CD4-positive, alpha-beta memory T cell (primary cell): ENCODE measurements at regions not wholly inside any gene's neighbourhood (a gene's known extent, or its start where the extent isn't known, plus 50 kb on each side); places are given as distances from the start of the nearest gene placed in this dataset.
A peak's percentile ranks its signal among the peaks of the same experiment; 100 is the strongest.
"Not testable (repeated sequence)": the region's sequence is repeated elsewhere in the genome, so short reads cannot be mapped to it uniquely, and the experiment has no call there.

Experiments
- CTCF ChIA-PET: fragments of 350-600 bp; sonication (Branson Sonifier 250); formaldehyde crosslinking; loops from one replicate; lab custom pipeline; 2021; ENCODE audit warnings: inconsistent platforms; ENCODE audit not compliant: partially characterized antibody; lab: Charles Lee
- POLR2A ChIA-PET: fragments of 350-600 bp; sonication (Branson Sonifier 250); formaldehyde crosslinking; loops from one replicate; lab custom pipeline; 2021; ENCODE audit not compliant: partially characterized antibody; lab: Charles Lee
- DNase-seq, 5 donors: peaks; one replicate each; pipeline versions ENCODE4 v3.0.0 to v3.0.0-alpha.2; 2020 to 2022; ENCODE audit warnings: mixed read lengths in 1 of 5
- H3K27ac ChIP-seq: one replicate; pipeline ENCODE4 v1.7.0; 2013; ENCODE audit warnings: low read depth, low read length
- H3K27me3 ChIP-seq: 2 replicates; pipeline ENCODE4 v1.7.0; 2013; ENCODE audit warnings: mild to moderate bottlenecking, low read length, moderate library complexity; ENCODE audit not compliant: insufficient read depth
- H3K36me3 ChIP-seq: 2 replicates; pipeline ENCODE4 v1.7.0; 2013; ENCODE audit warnings: mild to moderate bottlenecking, low read length, moderate library complexity; ENCODE audit not compliant: insufficient read depth
- H3K4me1 ChIP-seq: 2 replicates; pipeline ENCODE4 v1.7.0; 2013; ENCODE audit warnings: mild to moderate bottlenecking, low read length, moderate library complexity; ENCODE audit not compliant: insufficient read depth
- H3K4me3 ChIP-seq, 2 donors: one replicate each; pipeline ENCODE4 v1.7.0; 2013; ENCODE audit warnings: low read length in 2 of 2, mild to moderate bottlenecking in 1 of 2
- H3K9me3 ChIP-seq, 2 donors: one replicate each; pipeline ENCODE4 v1.7.0; 2013; ENCODE audit warnings: low read length in 2 of 2, control low read depth in 1 of 2; ENCODE audit not compliant: control insufficient read depth in 1 of 2
- H3K27ac Mint-ChIP-seq, 7 donors: one replicate each; pipeline ENCODE4 v1.8.0; 2020 to 2021; ENCODE audit warnings: mixed read lengths in 7 of 7, mild to moderate bottlenecking in 6 of 7, inconsistent platforms in 3 of 7, moderate library complexity in 3 of 7
- H3K27me3 Mint-ChIP-seq, 2 donors: one replicate each; pipeline ENCODE4 v1.8.0; 2020 to 2021; ENCODE audit warnings: mixed read lengths in 2 of 2
- H3K36me3 Mint-ChIP-seq, 2 donors: one replicate each; pipeline ENCODE4 v1.8.0; 2020 to 2021; ENCODE audit warnings: mixed read lengths in 2 of 2, inconsistent platforms in 1 of 2, mild to moderate bottlenecking in 1 of 2
- H3K4me1 Mint-ChIP-seq, 4 donors: one replicate each; pipeline ENCODE4 v1.8.0; 2020 to 2021; ENCODE audit warnings: mixed read lengths in 4 of 4, mild to moderate bottlenecking in 1 of 4
- H3K4me3 Mint-ChIP-seq, 8 donors: one replicate each; pipeline ENCODE4 v1.8.0; 2020 to 2021; ENCODE audit warnings: mixed read lengths in 8 of 8, mild to moderate bottlenecking in 7 of 8, moderate library complexity in 6 of 8, inconsistent platforms in 3 of 8
- H3K9me3 Mint-ChIP-seq, 8 donors: one replicate each; pipeline ENCODE4 v1.8.0; 2020 to 2021; ENCODE audit warnings: mixed read lengths in 8 of 8, mild to moderate bottlenecking in 5 of 8, inconsistent platforms in 3 of 8, moderate library complexity in 1 of 8
- intact Hi-C: fragments of 100-400 bp; cut with micrococcal nuclease; formaldehyde crosslinking; loops from one replicate; pipeline ENCODE4 v1.15.1; 2023

DNA sequence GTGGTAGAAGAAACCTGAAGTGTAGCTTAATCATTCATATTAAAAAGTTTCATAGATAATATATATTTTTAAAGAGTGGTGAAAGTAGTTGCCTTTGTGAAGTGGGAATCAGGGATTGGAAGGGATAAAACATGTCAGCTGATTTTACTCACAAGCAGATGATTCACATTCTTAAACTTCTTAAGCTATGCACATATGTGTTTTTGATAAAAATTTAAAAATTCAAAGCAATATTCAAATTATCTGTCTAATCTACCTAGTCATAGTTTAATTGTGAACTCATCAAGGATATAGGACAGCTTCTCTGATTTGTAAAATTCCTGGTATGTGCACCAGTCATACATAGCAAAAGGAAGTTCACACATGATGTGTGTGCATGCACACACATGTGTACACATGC is 520.6 kb upstream of the PITX2 start:
- H3K4me3 Mint-ChIP-seq: no peak overlapping the region
- DNase-seq: no peak
- no peaks in the 10 kb centered on the region for H3K36me3 ChIP-seq
- H3K9me3 Mint-ChIP-seq: peaks cover 0 to 6% (median 2%) of the 10 kb centered on the region in 8 donors
- H3K27me3 ChIP-seq: no peaks in the 10 kb centered on the region
- no peaks in the 10 kb centered on the region for H3K4me1 Mint-ChIP-seq
- ChIA-PET POLR2A (no interaction called here), CTCF (no interaction called here)
- H3K4me1 ChIP-seq: no peaks in the 10 kb centered on the region
- H3K27ac ChIP-seq: no peak overlapping the region
- H3K27ac Mint-ChIP-seq: no peak overlapping the region
- intact Hi-C loops: no loop called here
- H3K4me3 ChIP-seq: no peak overlapping the region
- no peaks in the 10 kb centered on the region for H3K9me3 ChIP-seq
- H3K27me3 Mint-ChIP-seq: no peaks in the 10 kb centered on the region
- H3K36me3 Mint-ChIP-seq: no peaks in the 10 kb centered on the region

DNA sequence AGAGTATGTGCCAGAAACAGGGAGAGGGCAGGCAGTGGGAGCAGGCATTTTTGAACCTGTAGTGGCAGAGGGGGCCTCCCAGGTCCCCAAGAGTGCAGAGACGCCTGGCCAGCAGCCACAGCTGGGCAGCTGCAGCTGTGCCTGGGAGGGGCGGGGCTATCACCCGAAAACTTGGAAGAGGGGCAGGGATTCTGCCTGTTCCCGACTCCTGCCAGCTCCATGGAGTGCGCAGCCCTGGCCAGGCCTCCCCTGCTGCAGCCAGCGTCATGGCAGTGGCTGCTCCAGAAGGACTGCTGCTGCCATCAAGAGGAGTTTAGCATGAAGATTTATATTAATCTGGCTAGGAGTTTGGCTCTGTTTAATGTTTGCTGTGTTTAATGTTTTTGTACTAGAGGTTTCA is 532.1 kb upstream of the PITX2 start:
- H3K9me3 Mint-ChIP-seq: peaks cover 2 to 13% (median 7%) of the 10 kb centered on the region in 8 donors
- peak in 1 of 5 donors; percentile 36 for DNase-seq
- CTCF ChIA-PET: no interaction called here

DNA sequence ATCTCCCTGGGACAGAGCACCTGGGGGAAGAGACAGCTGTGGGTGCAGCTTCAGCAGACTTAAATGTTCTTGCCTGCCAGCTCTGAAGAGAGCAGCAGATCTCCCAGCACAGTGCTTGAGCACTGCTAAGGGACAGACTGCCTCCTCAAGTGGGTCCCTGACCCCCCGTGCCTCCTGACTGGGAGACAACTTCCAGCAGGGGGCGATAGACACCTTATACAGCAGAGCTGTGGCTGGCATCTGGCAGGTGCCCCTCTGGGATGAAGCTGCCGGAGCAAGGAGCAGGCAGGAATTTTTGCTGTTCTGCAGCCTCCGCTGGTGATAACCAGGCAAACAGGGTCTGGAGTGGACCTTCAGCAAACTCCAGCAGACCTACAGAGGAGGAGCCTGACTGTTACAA is 541.7 kb upstream of the PITX2 start:
- H3K27ac ChIP-seq, H3K27ac Mint-ChIP-seq, POLR2A ChIA-PET, H3K9me3 ChIP-seq, H3K27me3 ChIP-seq, H3K4me3 Mint-ChIP-seq, intact Hi-C loops, H3K36me3 ChIP-seq, H3K4me3 ChIP-seq, H3K4me1 ChIP-seq, DNase-seq, H3K36me3 Mint-ChIP-seq, H3K27me3 Mint-ChIP-seq, CTCF ChIA-PET, H3K4me1 Mint-ChIP-seq: not testable (repeated sequence)
- peaks cover 0 to 15% (median 7%) of the 10 kb centered on the region in 8 donors for H3K9me3 Mint-ChIP-seq

More for the DNA sequence above, 532.1 kb upstream of the PITX2 start:
- no peaks in the 10 kb centered on the region for H3K9me3 ChIP-seq
- H3K27ac Mint-ChIP-seq: no peak overlapping the region
- no peaks in the 10 kb centered on the region for H3K27me3 Mint-ChIP-seq
- no peak overlapping the region for H3K27ac ChIP-seq
- intact Hi-C loops: no loop called here
- no peaks in the 10 kb centered on the region for H3K27me3 ChIP-seq
- H3K4me1 ChIP-seq: no peaks in the 10 kb centered on the region
- no peaks in the 10 kb centered on the region for H3K4me1 Mint-ChIP-seq
- H3K4me3 ChIP-seq: no peak overlapping the region
- POLR2A ChIA-PET: no interaction called here
- no peaks in the 10 kb centered on the region for H3K36me3 ChIP-seq
- H3K4me3 Mint-ChIP-seq: no peak overlapping the region
- no peaks in the 10 kb centered on the region for H3K36me3 Mint-ChIP-seq

DNA sequence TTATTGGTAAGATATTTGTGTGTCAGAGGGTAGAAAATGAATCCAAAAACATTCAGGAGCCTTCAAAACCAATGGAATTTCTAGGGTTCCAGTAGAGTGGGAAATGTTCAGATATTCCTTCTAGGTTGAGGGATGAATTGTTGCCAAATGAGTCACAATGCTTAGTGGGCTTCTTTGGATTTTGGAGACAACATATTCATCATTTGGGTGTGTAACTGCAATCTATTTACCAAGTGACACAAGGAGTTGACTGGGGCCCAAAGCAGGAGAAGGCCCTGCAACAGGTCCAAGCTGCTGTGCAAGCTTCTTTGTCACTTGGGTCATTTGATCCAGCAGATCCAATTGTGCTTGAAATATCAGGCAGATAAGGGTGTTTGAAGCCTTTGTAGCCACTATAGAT is 551.5 kb upstream of the PITX2 start:
- Histone ChIP-seq H3K4me3 (no peak overlapping the region), H3K4me1 (no peaks in the 10 kb centered on the region), H3K27me3 (no peaks in the 10 kb centered on the region), H3K9me3 (no peaks in the 10 kb centered on the region), H3K27ac (no peak overlapping the region), H3K36me3 (no peaks in the 10 kb centered on the region)
- ChIA-PET POLR2A (no interaction called here), CTCF (no interaction called here)
- no peak for DNase-seq
- intact Hi-C loops: no loop called here
- Mint-ChIP-seq H3K4me1 (no peaks in the 10 kb centered on the region), H3K9me3 (peaks cover 0 to 8% (median 3%) of the 10 kb centered on the region in 8 donors), H3K27ac (no peak overlapping the region), H3K36me3 (no peaks in the 10 kb centered on the region), H3K4me3 (no peak overlapping the region), H3K27me3 (no peaks in the 10 kb centered on the region)

DNA sequence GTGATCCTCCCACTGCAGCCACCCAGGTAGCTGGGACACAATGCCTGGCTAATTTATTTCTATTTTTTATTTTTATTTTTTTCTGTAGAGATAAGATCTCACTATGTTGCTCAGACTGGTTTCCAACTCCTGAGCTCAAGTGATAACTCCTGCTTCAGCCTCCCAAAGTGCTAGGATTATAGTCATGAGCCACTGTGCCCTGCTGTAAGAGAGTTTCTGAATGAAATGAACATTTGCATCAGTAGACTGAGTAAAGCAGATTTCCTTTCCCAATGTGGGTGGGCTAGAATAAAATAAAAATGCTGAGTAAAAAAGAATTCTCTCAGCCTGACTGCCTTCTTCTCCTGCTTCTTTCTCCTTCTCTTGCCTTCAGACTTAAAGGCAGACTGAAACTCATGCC is 555.4 kb upstream of the PITX2 start:
- Mint-ChIP-seq H3K9me3 (peaks cover 0 to 15% (median 4%) of the 10 kb centered on the region in 8 donors), H3K36me3 (no peaks in the 10 kb centered on the region), H3K27me3 (no peaks in the 10 kb centered on the region), H3K27ac (no peak overlapping the region), H3K4me3 (no peak overlapping the region), H3K4me1 (no peaks in the 10 kb centered on the region)
- Histone ChIP-seq H3K36me3 (no peaks in the 10 kb centered on the region), H3K4me3 (no peak overlapping the region), H3K4me1 (no peaks in the 10 kb centered on the region), H3K27me3 (no peaks in the 10 kb centered on the region), H3K27ac (no peak overlapping the region), H3K9me3 (no peaks in the 10 kb centered on the region)
- POLR2A ChIA-PET: no interaction called here
- intact Hi-C loops: no loop called here
- CTCF ChIA-PET: no interaction called here
- no peak for DNase-seq

DNA sequence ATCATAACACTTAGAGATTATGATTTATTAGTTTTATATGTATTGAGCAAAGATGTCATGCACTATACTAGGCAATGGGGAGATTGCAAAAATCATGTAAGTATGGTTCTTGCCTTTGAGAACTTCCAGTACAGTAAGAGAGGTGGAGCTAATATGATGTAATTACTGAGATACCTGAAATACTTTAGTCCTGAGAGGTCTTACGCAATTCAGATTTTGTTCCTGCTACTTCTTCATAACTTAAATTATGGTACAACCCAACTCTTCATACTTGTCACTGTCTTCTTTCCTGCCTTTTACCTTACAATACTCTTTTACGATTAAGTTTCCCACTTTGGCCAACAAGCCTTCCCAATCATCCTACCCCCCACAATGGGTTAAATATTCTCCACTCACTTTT is 564.2 kb upstream of the PITX2 start:
- no peak overlapping the region for H3K4me3 ChIP-seq
- Mint-ChIP-seq H3K27me3 (no peaks in the 10 kb centered on the region), H3K36me3 (no peaks in the 10 kb centered on the region), H3K4me1 (no peaks in the 10 kb centered on the region), H3K4me3 (no peak overlapping the region), H3K9me3 (peaks cover 2 to 10% (median 5%) of the 10 kb centered on the region in 8 donors), H3K27ac (no peak overlapping the region)
- H3K9me3 ChIP-seq: no peaks in the 10 kb centered on the region
- H3K27me3 ChIP-seq: no peaks in the 10 kb centered on the region
- POLR2A ChIA-PET: no interaction called here
- CTCF ChIA-PET: no interaction called here
- intact Hi-C loops: no loop called here
- H3K27ac ChIP-seq: no peak overlapping the region
- no peak for DNase-seq
- H3K4me1 ChIP-seq: no peaks in the 10 kb centered on the region
- H3K36me3 ChIP-seq: no peaks in the 10 kb centered on the region

DNA sequence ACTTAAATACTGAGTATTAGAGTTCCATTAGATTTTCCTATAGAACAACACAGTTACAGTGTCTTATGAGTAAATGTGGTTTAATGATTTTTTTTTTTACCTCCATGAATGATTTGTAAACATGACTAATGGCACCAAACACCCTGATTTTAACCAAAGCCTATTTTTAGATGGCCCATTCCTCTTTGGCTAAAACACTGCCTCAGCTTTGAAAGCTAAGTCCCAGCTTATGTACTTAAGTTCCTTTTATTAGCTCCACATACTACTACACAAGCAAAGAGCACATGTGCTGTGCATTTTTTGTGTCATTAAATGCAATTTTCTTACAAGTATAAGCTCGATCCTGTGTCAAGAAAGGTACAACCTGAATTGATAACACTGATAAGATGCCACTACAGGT is 575.6 kb upstream of the PITX2 start:
- Mint-ChIP-seq H3K9me3 (peaks cover 0 to 9% (median 4%) of the 10 kb centered on the region in 8 donors), H3K27ac (no peak overlapping the region), H3K36me3 (no peaks in the 10 kb centered on the region), H3K27me3 (no peaks in the 10 kb centered on the region), H3K4me3 (no peak overlapping the region), H3K4me1 (no peaks in the 10 kb centered on the region)
- Histone ChIP-seq H3K4me3 (no peak overlapping the region), H3K36me3 (no peaks in the 10 kb centered on the region), H3K27me3 (no peaks in the 10 kb centered on the region), H3K27ac (no peak overlapping the region), H3K9me3 (no peaks in the 10 kb centered on the region), H3K4me1 (no peaks in the 10 kb centered on the region)
- POLR2A ChIA-PET: no interaction called here
- CTCF ChIA-PET: no interaction called here
- DNase-seq: no peak
- intact Hi-C loops: no loop called here

DNA sequence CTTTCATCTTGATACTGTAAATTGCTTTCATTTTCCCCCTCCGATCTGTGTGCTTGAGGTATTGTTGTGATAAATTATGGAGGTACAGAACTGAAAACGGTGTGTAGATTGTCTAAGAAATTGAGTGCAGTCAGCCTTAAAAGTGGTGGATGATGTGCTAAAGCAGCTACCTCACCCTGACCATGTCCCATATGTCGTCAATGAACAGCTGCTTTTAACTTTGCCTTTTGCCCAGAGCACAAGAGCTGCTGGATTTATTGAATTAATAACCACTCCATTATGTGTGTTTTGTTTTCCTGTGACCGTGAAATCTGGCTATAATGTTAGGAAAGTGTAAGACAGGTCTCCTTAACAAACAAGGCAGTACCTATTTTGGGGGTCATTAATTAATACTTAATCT is 581.9 kb upstream of the PITX2 start:
- no peaks in the 10 kb centered on the region for H3K4me1 Mint-ChIP-seq
- H3K27ac Mint-ChIP-seq: no peak overlapping the region
- Histone ChIP-seq H3K36me3 (no peaks in the 10 kb centered on the region), H3K9me3 (no peaks in the 10 kb centered on the region), H3K4me1 (no peaks in the 10 kb centered on the region), H3K27ac (no peak overlapping the region), H3K4me3 (no peak overlapping the region), H3K27me3 (no peaks in the 10 kb centered on the region)
- H3K9me3 Mint-ChIP-seq: peaks cover 0 to 4% (median 1%) of the 10 kb centered on the region in 8 donors
- ChIA-PET POLR2A (no interaction called here), CTCF (no interaction called here)
- no peak overlapping the region for H3K4me3 Mint-ChIP-seq
- H3K36me3 Mint-ChIP-seq: no peaks in the 10 kb centered on the region
- H3K27me3 Mint-ChIP-seq: no peaks in the 10 kb centered on the region
- intact Hi-C loops: no loop called here
- no peak for DNase-seq
